ENCODE measurements at regions not wholly inside any gene's neighbourhood (a gene's known extent, or its start where the extent isn't known, plus 50 kb on each side); places are given as distances from the start of the nearest gene placed in this dataset.

DNA sequence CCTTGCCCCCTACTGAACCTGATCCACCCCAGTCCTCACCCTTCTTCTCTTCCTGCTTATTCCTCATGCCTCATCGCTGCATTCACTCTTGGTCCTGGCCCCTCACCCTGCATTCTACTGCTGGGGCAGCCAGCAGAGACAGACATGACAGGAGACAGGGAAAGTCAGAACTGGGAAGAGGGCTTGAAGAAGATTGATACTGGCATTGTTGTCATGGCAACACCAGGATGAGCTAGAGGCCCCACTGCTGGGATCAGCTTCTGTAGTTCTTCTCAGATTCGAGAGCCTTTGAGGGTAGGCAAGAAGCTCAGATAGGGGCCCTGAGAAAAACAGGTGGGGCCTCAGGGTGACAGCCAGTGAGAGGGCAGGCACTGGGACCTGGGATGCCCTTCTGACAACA is 264.3 kb downstream of the MIAT start:
- no peaks in the 10 kb centered on the region for H3K36me3 ChIP-seq (ENCODE audit: control insufficient read depth in 2 of 2, extremely low read depth in 1 of 2, insufficient read depth in 2 of 2, low read length in 2 of 2)
- TF ChIP-seq EZH2 (IDR thresholded peaks at IDR 0.05; ENCODE audit: low read length): no peak
- TF ChIP-seq, protein P1, sequence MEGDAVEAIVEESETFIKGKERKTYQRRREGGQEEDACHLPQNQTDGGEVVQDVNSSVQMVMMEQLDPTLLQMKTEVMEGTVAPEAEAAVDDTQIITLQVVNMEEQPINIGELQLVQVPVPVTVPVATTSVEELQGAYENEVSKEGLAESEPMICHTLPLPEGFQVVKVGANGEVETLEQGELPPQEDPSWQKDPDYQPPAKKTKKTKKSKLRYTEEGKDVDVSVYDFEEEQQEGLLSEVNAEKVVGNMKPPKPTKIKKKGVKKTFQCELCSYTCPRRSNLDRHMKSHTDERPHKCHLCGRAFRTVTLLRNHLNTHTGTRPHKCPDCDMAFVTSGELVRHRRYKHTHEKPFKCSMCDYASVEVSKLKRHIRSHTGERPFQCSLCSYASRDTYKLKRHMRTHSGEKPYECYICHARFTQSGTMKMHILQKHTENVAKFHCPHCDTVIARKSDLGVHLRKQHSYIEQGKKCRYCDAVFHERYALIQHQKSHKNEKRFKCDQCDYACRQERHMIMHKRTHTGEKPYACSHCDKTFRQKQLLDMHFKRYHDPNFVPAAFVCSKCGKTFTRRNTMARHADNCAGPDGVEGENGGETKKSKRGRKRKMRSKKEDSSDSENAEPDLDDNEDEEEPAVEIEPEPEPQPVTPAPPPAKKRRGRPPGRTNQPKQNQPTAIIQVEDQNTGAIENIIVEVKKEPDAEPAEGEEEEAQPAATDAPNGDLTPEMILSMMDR (optimal IDR thresholded peaks at IDR 0.05 in 1 of 3, IDR thresholded peaks at IDR 0.05 in 1 of 3, conservative IDR thresholded peaks at IDR 0.05 in 1 of 3; ENCODE audit: extremely low read depth in 1 of 3, insufficient read depth in 2 of 3, low read length in 3 of 3): no peak
- no peak for DNase-seq (ENCODE audit: low read depth, low spot score)

DNA sequence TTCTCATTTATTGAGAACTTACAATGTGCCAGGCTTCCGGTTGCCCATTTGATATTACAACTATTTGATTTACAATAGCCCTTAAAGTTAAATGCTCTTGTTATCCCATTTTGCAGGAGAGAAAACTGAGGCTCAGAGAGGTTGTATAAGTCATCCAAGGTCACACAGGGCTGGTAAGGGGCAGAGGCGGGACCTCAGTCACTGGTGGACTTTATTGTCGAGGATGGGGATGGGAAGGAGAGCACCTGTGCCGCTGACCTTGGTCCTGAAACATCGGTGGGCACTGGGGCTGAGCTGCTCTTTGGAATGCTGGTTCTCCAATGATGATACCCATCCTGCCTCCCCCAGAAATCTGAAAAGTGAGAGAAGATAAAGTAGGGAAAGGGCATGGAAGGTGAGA is 265.4 kb downstream of the MIAT start:
- Histone ChIP-seq H3K4me2 (ENCODE audit: control insufficient read depth, extremely low read depth, insufficient read depth, low read depth, low read length) (no peak overlapping the region), H3K27me3 (ENCODE audit: control insufficient read depth, extremely low read depth, insufficient read depth, low read length) (peaks cover 4% of the 10 kb centered on the region), H3K79me2 (ENCODE audit: control insufficient read depth, insufficient read depth, low read length) (no peaks in the 10 kb centered on the region), H3K9me1 (ENCODE audit: control insufficient read depth, extremely low read depth, insufficient read depth, low read length) (no peaks in the 10 kb centered on the region), H3K9ac (ENCODE audit: control insufficient read depth, extremely low read depth, insufficient read depth, low read length) (no peak overlapping the region), H2AFZ (ENCODE audit: control insufficient read depth, low read length) (no peak overlapping the region), H3K9me3 (ENCODE audit: control insufficient read depth, low read depth, low read length) (no peaks in the 10 kb centered on the region), H3K36me3 (ENCODE audit: control insufficient read depth in 2 of 2, extremely low read depth in 1 of 2, insufficient read depth in 2 of 2, low read length in 2 of 2) (no peaks in the 10 kb centered on the region), H3K4me3 (ENCODE audit: control insufficient read depth in 2 of 3, extremely low read depth in 1 of 3, insufficient read depth in 2 of 3, low read depth in 1 of 3, low read length in 3 of 3) (no peak overlapping the region), H4K20me1 (ENCODE audit: control insufficient read depth, extremely low read depth, insufficient read depth, low read length) (no peaks in the 10 kb centered on the region), H3K4me1 (ENCODE audit: control insufficient read depth, extremely low read depth, insufficient read depth, low read length) (no peaks in the 10 kb centered on the region), H3K27ac (ENCODE audit: control insufficient read depth, insufficient read depth, low read length) (no peak overlapping the region)
- DNase-seq (ENCODE audit: low read depth, low spot score): no peak
- dilution Hi-C loops (cut with MboI; ENCODE audit: extremely low pct_ligation_motif_present, low sequenced_read_pairs): no loop called here
- FAIRE-seq: no peak
- no peak for TF ChIP-seq EZH2 (IDR thresholded peaks at IDR 0.05; ENCODE audit: low read length)
- TF ChIP-seq, protein P1 (optimal IDR thresholded peaks at IDR 0.05 in 1 of 3, IDR thresholded peaks at IDR 0.05 in 1 of 3, conservative IDR thresholded peaks at IDR 0.05 in 1 of 3; ENCODE audit: extremely low read depth in 1 of 3, insufficient read depth in 2 of 3, low read length in 3 of 3): no peak

More for the DNA sequence above, 264.3 kb downstream of the MIAT start:
- dilution Hi-C loops (cut with MboI; ENCODE audit: extremely low pct_ligation_motif_present, low sequenced_read_pairs): no loop called here
- no peaks in the 10 kb centered on the region for H4K20me1 ChIP-seq (ENCODE audit: control insufficient read depth, extremely low read depth, insufficient read depth, low read length)
- H3K9me3 ChIP-seq (ENCODE audit: control insufficient read depth, low read depth, low read length): no peaks in the 10 kb centered on the region
- H3K79me2 ChIP-seq (ENCODE audit: control insufficient read depth, insufficient read depth, low read length): no peaks in the 10 kb centered on the region
- H2AFZ ChIP-seq (ENCODE audit: control insufficient read depth, low read length): no peak overlapping the region
- H3K4me1 ChIP-seq (ENCODE audit: control insufficient read depth, extremely low read depth, insufficient read depth, low read length): no peaks in the 10 kb centered on the region
- H3K4me2 ChIP-seq (ENCODE audit: control insufficient read depth, extremely low read depth, insufficient read depth, low read depth, low read length): no peak overlapping the region
- H3K9ac ChIP-seq (ENCODE audit: control insufficient read depth, extremely low read depth, insufficient read depth, low read length): no peak overlapping the region
- no peaks in the 10 kb centered on the region for H3K9me1 ChIP-seq (ENCODE audit: control insufficient read depth, extremely low read depth, insufficient read depth, low read length)
- no peak overlapping the region for H3K4me3 ChIP-seq (ENCODE audit: control insufficient read depth in 2 of 3, extremely low read depth in 1 of 3, insufficient read depth in 2 of 3, low read depth in 1 of 3, low read length in 3 of 3)
- FAIRE-seq: no peak
- H3K27ac ChIP-seq (ENCODE audit: control insufficient read depth, insufficient read depth, low read length): no peak overlapping the region
- H3K27me3 ChIP-seq (ENCODE audit: control insufficient read depth, extremely low read depth, insufficient read depth, low read length): peaks cover 4% of the 10 kb centered on the region

All from keratinocyte (primary cell).